ENCODE measurements at regions not wholly inside any gene's neighbourhood (a gene's known extent, or its start where the extent isn't known, plus 50 kb on each side); places are given as distances from the start of the nearest gene placed in this dataset.

DNA sequence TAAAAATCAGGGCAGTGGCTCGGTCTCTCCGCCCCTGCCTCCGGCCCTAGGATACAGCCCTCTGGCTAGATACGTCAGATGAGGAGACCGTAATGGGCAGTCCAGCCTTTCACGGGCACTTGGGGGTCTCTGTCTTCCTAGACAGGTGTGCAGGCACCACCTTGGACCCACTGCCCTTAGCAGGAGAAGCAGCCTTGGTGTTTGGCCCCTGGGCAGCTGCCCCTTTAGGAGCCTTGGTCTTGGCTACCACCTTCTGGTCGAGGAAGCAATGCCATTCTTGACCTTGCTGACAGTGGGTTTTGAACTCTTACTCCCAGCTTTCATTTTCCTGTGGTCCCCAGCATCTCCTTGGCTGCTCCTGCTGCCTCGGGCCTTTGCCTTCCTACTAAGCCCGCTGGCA is 149.7 kb upstream of the FRMD4B start:
- no peak overlapping the region for H3K4me3 ChIP-seq (ENCODE audit: low read depth, low read length)
- TF ChIP-seq, protein P1, sequence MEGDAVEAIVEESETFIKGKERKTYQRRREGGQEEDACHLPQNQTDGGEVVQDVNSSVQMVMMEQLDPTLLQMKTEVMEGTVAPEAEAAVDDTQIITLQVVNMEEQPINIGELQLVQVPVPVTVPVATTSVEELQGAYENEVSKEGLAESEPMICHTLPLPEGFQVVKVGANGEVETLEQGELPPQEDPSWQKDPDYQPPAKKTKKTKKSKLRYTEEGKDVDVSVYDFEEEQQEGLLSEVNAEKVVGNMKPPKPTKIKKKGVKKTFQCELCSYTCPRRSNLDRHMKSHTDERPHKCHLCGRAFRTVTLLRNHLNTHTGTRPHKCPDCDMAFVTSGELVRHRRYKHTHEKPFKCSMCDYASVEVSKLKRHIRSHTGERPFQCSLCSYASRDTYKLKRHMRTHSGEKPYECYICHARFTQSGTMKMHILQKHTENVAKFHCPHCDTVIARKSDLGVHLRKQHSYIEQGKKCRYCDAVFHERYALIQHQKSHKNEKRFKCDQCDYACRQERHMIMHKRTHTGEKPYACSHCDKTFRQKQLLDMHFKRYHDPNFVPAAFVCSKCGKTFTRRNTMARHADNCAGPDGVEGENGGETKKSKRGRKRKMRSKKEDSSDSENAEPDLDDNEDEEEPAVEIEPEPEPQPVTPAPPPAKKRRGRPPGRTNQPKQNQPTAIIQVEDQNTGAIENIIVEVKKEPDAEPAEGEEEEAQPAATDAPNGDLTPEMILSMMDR (IDR thresholded peaks at IDR 0.05; ENCODE audit: low read depth, low read length), result no peak

DNA sequence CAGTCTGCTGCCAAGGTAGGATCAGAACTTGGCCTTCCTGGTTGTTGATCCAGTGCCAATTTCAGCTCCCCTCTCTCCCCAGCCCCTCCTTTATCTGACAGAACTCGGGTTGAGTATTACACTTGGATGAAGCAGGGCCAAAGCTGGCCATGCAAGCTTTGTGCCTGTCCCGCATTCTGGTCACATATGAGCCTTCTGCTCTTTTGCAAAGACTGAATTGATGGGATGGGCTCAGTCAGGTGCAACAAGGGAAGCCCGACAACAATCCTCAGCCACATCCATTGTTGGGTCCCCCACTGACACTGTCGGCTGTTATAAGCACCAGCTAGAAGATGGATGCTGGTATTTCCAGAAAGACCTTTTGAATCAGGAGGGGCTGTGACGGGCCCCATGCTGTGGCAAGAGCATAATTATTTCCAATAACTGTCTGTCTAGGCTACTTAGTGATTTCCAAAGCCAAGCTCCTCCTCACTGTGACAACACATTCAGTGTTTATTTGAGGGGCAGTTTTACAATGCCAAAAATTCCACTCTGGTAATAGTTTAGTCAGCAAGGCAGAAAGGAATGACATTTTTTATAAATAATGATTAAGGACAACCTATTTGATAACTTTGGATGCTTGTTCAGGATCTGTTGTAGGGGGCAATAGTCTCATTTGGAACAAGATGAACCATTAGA is 146.8 kb upstream of the FRMD4B start:
- H3K4me3 ChIP-seq (ENCODE audit: low read depth, low read length), result no peak overlapping the region
- TF ChIP-seq, protein P1 (IDR thresholded peaks at IDR 0.05; ENCODE audit: low read depth, low read length), result no peak

DNA sequence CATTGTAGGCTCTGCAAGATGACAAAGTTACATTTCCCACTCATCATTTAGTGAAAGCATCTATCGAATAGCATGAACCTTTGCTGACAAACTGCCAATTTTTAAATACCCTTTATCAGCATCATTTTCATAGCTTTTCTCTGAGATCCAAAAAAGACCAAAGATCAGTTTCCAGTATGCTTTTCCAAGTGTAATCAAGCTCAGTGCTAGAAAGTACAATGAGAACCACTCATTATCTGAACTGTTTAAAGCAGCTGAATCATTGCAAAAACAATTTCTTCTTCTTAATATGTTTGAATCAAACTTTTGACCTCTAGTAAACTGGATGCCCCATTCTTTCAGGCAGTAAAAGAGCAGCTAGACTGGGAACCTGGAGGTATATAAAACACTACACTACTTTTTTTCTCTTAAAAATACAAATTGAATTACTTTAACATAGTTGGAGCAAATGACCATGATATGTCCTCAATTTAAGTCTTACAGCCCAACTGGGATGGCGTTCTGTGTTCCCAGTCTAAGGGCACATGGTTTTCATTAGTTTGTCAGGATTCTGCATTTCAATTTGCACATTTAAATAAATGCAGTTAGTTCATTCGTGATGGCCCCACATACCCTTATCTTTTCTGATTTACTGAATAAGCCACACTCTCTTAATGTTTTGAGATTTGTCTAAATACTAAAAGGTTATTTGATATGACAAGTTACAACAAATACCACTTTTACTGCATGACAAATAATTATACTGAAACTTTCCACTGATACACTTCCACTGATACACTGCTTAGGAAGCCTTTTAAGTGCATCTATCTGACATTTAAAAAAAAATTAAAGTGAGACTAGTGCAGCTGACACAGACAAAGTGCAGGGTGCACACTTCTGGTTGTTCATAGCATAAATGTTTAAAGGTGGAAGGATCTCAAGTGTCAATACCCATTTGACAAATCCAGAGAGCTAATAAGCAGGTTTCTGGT is 146.0 kb upstream of the FRMD4B start:
- H3K4me3 ChIP-seq (ENCODE audit: low read depth, low read length), result no peak overlapping the region
- TF ChIP-seq, protein P1 (IDR thresholded peaks at IDR 0.05; ENCODE audit: low read depth, low read length), result no peak

DNA sequence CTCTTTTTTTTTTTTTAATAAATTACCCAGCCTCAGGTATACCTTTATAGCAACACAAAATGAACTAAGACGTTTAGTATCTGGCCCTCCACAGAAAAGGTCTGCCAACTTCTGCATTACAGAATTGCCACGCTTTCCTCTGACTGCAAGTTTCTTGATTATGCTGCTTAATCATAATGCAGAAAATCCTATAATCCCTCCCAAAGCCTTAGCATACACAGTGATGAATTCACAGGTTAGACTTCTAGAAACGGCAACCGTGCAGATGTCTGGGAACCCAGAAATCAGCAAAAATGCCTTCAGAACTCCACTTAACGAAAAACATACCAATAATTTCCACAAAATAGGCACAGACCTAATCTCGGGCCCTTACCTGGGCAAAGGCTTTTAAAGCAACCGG is 144.7 kb upstream of the FRMD4B start:
- TF ChIP-seq, protein P1 (IDR thresholded peaks at IDR 0.05; ENCODE audit: low read depth, low read length), result no peak
- no peak overlapping the region for H3K4me3 ChIP-seq (ENCODE audit: low read depth, low read length)

DNA sequence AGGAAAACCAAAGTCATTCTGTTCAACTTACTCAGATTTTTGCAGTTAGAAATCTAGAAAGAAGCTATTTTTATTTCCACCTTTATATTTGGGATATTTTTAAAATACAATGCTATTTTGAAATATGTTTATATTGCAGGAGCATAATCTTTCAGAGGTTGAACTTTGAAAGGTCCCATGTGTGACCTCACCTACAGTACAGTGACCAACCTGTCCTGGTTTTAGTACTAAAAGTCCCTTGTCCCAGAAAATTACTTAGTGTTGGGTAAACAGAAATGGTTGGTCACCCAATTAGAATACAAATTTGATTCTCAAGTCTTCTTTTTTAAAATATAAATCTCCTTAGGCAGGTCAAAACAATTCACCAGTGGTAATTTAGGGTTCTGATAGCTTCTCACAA is 141.6 kb upstream of the FRMD4B start:
- TF ChIP-seq, protein P1 (IDR thresholded peaks at IDR 0.05; ENCODE audit: low read depth, low read length), result no peak
- H3K4me3 ChIP-seq (ENCODE audit: low read depth, low read length), result no peak overlapping the region

DNA sequence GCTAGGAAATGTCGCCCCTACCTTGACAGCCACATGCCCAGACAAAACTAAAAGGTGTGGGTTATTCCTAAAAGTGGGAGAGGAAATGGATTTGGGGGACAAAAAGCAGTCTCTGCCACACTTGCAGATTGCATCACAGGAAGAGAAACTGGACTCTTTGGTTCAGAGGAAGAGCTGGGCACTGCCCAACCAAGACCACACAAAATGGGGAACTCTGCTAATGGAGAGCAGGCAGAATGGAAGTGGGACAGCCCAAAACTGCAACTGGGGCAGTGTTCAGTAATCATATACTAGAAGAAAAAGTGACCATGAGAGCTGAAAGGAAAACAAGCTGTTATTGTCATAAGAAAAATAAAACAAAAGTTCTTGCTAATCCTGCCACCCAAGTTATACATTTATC is 138.9 kb upstream of the FRMD4B start:
- TF ChIP-seq, protein P1 (IDR thresholded peaks at IDR 0.05; ENCODE audit: low read depth, low read length), result no peak

DNA sequence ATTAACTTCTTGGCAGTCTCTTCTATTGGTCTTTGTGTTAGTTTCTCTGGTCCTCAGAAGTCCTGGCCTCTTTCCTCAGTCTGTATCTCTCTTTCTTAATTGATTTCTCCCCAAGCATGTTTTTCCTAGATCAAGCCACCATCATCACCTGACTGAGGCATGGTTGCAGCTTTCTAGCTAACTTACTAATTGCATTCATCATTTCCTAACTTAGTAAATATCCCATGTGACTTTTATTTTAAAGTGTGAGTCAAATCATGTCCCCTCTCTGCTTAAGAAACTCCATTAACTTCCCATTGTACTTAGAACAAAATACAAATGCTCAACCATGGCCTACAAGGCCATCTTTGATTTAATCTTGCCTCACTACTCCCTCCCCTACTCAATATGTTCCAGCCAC is 135.4 kb upstream of the FRMD4B start:
- TF ChIP-seq, protein P1 (IDR thresholded peaks at IDR 0.05; ENCODE audit: low read depth, low read length), result no peak
- no peak overlapping the region for H3K4me3 ChIP-seq (ENCODE audit: low read depth, low read length)

More for the DNA sequence above, 138.9 kb upstream of the FRMD4B start:
- H3K4me3 ChIP-seq (ENCODE audit: low read depth, low read length), result no peak overlapping the region

Data from WI38 (cell line).